ENCODE measurements at regions not wholly inside any gene's neighbourhood (a gene's known extent, or its start where the extent isn't known, plus 50 kb on each side); places are given as distances from the start of the nearest gene placed in this dataset.

GRCh38 chr4:130335417-130336194, 1239.7 kb downstream of the C4orf33 start:
- TF ChIP-seq CTCF (conservative IDR thresholded peaks at IDR 0.05; ENCODE audit: low read depth, low read length): no peak
- no peak for TF ChIP-seq EZH2 (IDR thresholded peaks at IDR 0.05; ENCODE audit: borderline replicate concordance, low read depth, low read length, poor library complexity, severe bottlenecking)

Data from A673 (cell line).